NCI-H82 treated with DMSO at 0.1 percent for 48 hours (cell line): ENCODE measurements at regions not wholly inside any gene's neighbourhood (a gene's known extent, or its start where the extent isn't known, plus 50 kb on each side); places are given as distances from the start of the nearest gene placed in this dataset.
A peak's percentile ranks its signal among the peaks of the same experiment; 100 is the strongest.

Experiments used
- DNase-seq: peaks from one replicate; lab custom pipeline; 2025; ENCODE audit not compliant: unreplicated experiment; lab: John Stamatoyannopoulos, UW

DNA sequence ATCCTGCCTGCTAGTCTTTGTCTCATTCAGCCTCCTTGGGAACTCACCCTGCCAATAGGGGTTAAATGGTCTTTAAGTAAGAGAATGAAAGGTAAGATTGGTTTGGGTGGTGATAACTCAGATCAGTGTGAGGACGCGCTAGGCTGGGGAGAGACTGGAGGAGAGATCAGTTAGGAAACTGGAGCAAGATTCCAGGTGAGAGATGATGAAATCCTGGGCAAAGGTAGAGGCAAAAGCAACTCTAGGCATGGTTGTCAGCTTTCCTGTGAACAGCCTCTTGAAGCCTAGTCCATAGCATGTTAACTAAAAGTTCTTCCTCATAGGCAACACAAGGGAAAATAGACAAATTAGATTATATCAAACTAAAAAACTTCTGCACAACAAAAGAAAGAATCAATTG lies 145.2 kb upstream of the ANKRD28 start:
- no peak for DNase-seq

GRCh38 chr3:15948388-15948787 lies 150.6 kb upstream of the ANKRD28 start:
- DNase-seq: no peak

- DNase-seq: no peak
Measured at GRCh38 chr3:15952543-15953175, 154.9 kb upstream of the ANKRD28 start.

DNA sequence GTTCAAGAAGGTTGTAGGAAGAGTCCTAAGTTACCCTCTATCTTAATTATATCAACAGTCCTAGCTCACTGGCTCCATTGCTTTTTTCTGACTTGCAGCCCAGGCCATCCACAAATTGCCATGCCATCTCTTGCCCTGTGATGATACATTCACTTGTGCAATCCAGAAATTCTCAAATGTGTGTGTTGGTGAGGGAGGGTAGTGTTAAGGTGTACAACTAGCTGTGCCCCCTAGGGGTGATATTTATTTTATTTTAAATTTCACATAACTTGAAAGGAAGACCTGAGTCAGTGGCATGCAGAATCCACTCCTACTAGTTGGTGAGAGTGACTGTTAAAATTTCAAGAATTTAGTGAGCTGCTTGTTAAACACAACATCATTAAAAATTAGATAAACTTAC lies 156.1 kb upstream of the ANKRD28 start:
- no peak for DNase-seq

DNA sequence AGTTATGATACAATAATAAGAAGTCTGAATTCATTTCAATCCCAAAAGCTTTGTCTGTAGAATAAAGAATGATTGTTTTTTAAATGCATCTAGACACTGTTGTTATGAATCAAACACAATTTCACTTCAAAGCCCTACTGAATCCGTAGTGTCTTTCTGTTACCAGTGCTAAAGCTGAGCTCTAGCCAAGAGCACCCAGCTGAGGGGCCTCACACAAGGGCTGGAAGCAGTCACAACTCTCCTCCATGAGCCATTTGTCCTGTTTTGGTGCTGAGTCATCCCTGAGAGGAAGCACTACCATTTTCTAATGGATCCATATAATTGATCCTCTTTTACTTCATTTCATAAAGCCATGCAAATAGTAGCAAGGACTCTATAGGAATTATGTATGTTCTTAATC lies 158.2 kb upstream of the ANKRD28 start:
- DNase-seq: no peak

- DNase-seq: no peak
Measured at GRCh38 chr3:15958692-15959433, 161.1 kb upstream of the ANKRD28 start.

DNA sequence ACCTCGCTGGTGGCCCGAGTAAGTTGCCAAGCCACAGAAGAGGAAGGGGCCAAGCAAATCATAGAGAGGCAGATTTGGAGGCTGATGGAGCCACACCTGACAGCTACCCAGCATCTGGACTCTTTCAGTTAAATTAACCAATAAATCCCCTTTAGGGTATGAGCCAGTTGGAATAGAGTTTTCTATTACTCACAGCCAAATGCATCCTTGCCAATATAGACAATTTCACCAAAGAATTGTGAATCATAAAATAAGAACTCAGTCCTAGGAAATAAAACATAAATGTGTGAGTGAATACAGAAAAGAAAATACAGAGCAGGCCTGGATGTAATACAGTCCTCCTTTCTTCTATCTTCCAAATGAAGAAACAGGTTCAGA lies 161.6 kb upstream of the ANKRD28 start:
- no peak for DNase-seq

GRCh38 chr3:15964605-15965442 lies 167.0 kb upstream of the ANKRD28 start:
- no peak for DNase-seq

DNA sequence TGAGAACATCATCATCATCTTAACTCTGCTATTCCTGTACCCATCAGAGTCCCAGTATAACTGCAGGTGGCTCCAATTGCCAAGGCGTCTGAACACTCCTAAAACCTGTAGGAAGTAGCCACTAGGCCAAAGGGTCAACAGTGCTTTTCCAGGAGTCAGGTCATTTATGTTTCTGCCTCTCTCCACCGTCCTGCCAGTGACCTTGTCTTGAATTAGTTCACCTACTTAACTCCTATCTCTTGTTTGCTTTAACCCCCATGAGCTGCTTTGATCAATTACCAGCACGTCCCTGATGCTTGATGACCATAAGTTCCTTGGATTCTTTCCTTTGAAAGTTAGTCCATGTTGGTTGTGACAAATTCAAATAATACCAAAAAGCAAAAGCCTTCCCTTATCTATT lies 169.8 kb upstream of the ANKRD28 start:
- DNase-seq: no peak

GRCh38 chr3:15969874-15970640 lies 172.3 kb upstream of the ANKRD28 start:
- no peak for DNase-seq

DNA sequence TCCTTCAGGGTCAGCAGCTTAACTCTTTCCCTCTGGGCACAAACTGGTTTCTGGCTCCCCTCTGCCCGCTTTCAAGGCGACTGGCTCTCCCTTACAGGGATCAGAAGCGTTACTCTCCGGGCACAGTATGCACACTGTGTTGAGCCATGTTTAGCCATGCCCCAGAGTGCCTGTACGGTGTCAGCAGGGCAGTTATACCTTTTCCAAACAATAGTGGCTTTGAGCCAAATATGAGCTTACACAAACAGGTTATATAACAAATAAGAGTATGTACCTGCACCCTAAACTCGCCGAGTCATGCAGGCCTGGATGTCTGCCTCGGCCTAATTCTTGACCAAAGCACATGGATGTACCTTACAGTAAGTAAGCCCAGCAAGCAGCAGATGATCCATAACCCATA lies 175.6 kb upstream of the ANKRD28 start:
- no peak for DNase-seq

DNA sequence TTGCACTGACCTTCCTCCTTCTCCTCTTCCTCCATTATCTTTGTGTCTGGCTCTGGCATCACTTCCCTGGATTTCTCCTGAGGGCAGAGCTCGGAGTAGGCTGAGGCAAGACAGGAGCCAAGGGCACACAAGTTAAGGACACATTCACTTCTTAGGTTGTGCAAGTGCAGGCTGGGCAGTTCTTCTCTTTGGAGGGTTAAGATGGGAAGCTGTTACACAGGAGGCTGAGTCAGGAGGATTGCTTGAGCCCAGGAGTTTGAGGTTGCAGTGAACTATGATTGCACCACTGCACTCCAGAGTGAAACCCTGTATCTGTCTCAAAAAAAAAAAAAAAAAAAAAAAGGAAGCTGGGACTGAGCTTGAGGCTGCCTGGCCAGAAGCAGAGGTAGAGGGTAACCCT lies 176.2 kb upstream of the ANKRD28 start:
- no peak for DNase-seq

- DNase-seq: no peak
Measured at GRCh38 chr3:15974647-15975046, 176.9 kb upstream of the ANKRD28 start.

GRCh38 chr3:15976524-15976923 lies 178.7 kb upstream of the ANKRD28 start:
- no peak for DNase-seq

- DNase-seq: no peak
Measured at GRCh38 chr3:15977090-15977489, 179.3 kb upstream of the ANKRD28 start.

GRCh38 chr3:15977598-15978232 lies 179.9 kb upstream of the ANKRD28 start:
- no peak for DNase-seq

GRCh38 chr3:15978801-15979200 lies 181.0 kb upstream of the ANKRD28 start:
- peak; percentile 11 for DNase-seq

DNA sequence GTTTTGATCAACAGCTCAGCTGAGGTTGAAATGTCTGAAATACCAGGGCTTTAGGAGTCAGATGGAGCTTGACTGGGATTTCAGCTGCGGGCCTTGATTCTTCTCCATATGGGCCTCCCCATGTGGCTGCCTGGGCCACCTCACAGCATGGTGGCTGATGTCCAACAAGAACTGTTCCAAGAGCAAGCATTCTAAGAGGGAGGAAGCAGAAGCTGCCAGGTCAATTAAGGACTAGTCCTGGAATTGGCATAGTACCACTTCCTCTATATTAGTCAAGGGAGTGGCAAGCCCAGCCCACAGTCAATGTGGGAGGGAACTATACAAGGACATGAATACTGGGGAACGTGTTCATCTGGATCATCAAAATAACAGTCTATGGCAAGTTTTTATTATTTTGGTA lies 181.7 kb upstream of the ANKRD28 start:
- no peak for DNase-seq

DNA sequence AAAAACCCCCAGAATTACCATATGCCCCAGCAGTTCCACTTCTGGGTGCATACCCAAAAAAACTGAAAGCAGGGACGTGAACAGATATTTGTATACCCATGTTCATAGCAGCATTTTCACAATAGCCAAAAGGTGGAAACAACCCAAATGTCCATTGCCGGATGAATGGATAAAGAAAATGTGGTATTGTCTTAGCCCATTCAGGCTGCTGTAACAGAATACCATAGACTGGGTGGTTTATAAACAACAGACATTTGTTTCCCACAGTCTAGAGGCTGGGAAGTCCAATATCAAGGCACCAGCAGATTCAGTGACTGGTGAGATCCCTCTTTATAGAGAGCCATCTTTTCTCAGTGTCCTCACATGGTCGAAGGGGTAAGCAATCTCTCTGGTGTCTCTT lies 182.1 kb upstream of the ANKRD28 start:
- DNase-seq: no peak

DNA sequence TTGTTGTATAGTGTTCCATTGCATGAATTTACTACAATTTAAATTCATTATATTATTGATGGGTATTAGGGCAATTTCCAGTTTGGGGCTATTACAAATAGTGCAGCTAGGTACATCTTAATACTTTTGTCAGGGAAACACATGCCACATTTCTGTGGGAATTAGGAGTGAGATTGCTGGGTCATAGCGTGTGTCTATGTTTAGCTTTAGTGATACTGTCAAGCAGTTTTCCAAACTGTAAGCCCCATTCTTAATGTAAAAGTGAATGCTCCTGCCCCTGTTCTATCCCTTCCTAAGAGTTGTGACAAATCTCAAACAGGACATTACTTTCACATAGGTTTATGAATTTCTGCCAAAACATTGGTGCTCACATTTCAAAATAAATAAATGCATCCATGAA lies 184.5 kb upstream of the ANKRD28 start:
- no peak for DNase-seq

DNA sequence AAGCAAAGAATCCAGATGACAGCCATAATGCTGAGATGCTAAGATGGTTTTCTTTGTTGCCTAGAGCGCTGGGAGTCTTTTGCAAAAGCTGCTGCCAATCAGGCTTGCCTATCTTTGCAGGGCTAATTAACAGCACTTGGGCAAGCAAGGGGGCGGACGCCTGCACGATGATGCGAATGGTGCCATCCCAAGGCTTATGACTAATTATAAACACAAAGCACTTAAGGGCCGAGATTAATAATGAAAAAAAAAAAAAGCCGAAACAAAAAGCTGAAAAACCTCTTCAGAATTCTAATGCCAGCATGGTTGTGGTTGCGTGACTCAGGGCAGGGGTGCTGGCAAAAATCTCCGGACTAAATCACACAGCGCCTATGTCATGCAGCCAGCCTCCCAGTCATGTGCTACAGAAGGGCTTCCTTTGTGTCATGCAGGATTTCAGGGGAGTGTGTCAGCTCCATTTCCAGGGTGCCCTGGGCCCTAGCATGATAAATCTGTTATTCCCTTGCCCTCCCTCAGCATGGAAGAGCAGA lies 185.0 kb upstream of the ANKRD28 start:
- no peak for DNase-seq
